Peyer's patch (tissue), 4 donors: ENCODE measurements at regions not wholly inside any gene's neighbourhood (a gene's known extent, or its start where the extent isn't known, plus 50 kb on each side); places are given as distances from the start of the nearest gene placed in this dataset.

Source experiments
- CTCF ChIP-seq, 6 experiments: fragments of 450-650 bp in 4 of 6; fragments of 200-600 bp in 2 of 6; sonication (generic) in 1 of 6; IDR thresholded peaks; one replicate each; pipeline ENCODE4 v1.5.1; 2017 to 2019; ENCODE audit warnings: antibody characterized with exemption in 6 of 6, mild to moderate bottlenecking in 3 of 6, moderate library complexity in 1 of 6
- POLR2A ChIP-seq, 2 donors: fragments of 450-650 bp; IDR thresholded peaks; one replicate each; pipeline ENCODE4 v1.5.1; 2017; ENCODE audit warnings: antibody characterized with exemption in 2 of 2, mild to moderate bottlenecking in 2 of 2, moderate library complexity in 2 of 2

GRCh38 chr5:2423634-2424033 lies 327.8 kb downstream of the IRX2 start:
- TF ChIP-seq CTCF (IDR thresholded peaks at IDR 0.05) (no peak), POLR2A (IDR thresholded peaks at IDR 0.05) (no peak)
